PC-3 (cell line): ENCODE measurements at regions not wholly inside any gene's neighbourhood (a gene's known extent, or its start where the extent isn't known, plus 50 kb on each side); places are given as distances from the start of the nearest gene placed in this dataset.

ENCODE experiments used
- CTCF ChIP-seq: fragments of 300-600 bp; sonication (generic); conservative IDR thresholded peaks from 2 replicates; pipeline ENCODE4 v1.5.1; 2017; ENCODE audit warnings: antibody characterized with exemption, low read depth, mild to moderate bottlenecking, low read length
- EZH2 ChIP-seq: fragments of 300-600 bp; sonication (generic); IDR thresholded peaks from one replicate; pipeline ENCODE4 v1.6.1; 2017; ENCODE audit warnings: antibody characterized with exemption, mild to moderate bottlenecking, low read length; ENCODE audit not compliant: unreplicated experiment
- EZH2phosphoT487 ChIP-seq: fragments of 300-600 bp; sonication (generic); IDR thresholded peaks from 2 replicates; pipeline ENCODE4 v1.6.1; 2018; ENCODE audit warnings: mild to moderate bottlenecking, antibody characterized with exemption, low read length, borderline replicate concordance

- TF ChIP-seq CTCF = no peak
- TF ChIP-seq EZH2 = no peak
- TF ChIP-seq EZH2phosphoT487 = no peak
These were observed 51.8 kb upstream of the RAB27B start for GRCh38 chr18:54776282-54776977.
